ENCODE measurements at regions not wholly inside any gene's neighbourhood (a gene's known extent, or its start where the extent isn't known, plus 50 kb on each side); places are given as distances from the start of the nearest gene placed in this dataset.

DNA sequence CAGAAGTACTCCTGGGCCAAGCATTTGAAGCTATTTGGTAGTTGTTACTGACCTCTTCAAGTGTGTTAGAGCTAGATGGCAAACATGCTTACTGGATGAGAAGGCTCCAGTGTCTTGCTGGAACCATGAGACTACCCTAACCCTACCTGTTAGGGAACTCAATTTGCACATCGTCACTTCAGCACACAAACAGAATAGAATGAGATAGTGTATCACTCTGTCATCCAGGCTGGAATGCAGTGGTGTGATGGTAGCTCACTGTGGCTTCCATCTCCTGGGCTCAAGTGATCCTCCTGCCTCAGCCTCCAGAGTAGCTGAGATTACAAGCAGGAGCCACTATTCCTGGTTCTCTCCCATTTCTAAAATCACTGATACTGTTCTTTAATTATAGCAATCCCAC, 417.0 kb upstream of the ATXN7L3B start:
- no peak for TF ChIP-seq EZH2phosphoT487 (IDR thresholded peaks at IDR 0.05; ENCODE audit: low read depth, severe bottlenecking, unreplicated experiment)
- TF ChIP-seq EZH2 (IDR thresholded peaks at IDR 0.05; ENCODE audit: borderline replicate concordance), result no peak

Data from hepatocyte (in vitro differentiated cells).